ENCODE measurements at regions not wholly inside any gene's neighbourhood (a gene's known extent, or its start where the extent isn't known, plus 50 kb on each side); places are given as distances from the start of the nearest gene placed in this dataset.

DNA sequence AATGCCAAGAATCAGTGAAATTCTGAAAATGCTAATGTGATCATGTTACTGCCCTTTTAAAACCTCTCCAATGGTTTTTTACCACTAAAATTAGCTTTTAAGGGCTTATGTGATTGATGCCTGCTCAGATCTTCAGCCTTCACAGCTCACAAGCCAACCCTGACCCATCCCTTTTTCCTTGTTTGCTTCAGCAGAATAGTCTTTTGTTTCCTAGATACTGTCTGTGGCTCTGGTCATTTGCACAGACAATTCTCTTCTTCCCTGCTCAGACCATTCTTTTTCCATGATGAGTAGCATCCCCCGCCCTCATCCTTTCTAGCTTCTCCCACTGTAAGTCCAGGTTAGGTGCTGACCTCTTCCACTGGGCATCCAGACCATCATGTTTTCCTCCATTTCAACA, 164.9 kb upstream of the NT5C1B start:
- no peak for DNase-seq (ENCODE audit: low read depth in 4 of 4, low spot score in 3 of 4)

DNA sequence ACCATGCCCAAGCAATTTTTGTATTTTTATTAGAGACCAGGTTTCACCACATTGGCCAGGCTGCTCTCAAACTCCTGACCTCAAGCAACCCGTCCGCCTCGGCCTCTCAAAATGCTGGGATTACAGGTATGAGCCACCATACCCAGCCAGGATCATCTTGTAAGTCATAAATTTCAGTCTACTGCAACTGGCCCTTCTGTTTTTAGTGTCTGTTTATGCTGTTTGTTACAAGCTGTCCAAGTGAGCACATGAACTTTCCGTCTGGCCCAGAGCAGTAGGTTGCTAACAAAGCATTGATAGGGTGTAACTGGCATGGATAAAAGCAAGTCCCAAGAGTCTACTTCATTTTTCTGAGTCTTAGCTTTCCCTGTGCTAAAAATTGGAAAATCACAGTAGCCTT, 164.4 kb upstream of the NT5C1B start:
- DNase-seq (ENCODE audit: low read depth in 4 of 4, low spot score in 3 of 4) = no peak

DNA sequence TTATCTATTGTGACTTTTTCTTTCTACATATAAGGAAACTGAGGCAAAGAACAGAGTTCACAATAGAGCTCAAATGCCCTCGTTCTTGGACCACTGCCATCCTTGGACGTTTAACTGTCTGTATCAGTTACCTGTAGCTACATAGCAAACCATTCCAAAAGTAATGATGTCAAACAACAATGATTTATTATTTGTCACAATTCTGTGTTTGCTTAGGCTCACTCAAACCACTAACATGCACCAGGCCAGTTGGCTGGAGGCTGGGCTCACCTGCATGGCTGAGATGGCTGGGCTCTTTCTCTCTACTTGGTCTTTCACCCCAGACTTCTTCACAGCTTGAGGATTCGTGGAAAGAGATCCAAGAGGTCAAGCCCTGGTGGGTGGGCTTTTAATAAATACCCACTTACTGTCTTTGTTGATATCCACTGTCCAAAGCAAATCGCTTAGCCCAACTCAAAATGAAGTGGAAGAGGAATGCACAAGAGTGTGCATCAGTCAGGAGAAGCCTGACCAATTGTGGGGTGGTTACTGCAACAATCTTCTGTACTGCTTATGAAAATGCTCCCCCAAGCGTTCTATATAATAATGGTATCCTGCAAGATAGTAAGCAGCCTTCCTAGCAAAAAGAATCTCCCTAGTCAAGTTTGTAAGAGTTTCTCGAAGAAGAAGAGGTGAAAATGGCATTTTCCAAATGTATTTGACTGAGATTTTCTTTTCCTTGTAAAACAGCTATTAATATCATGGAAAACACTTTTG, 163.5 kb upstream of the NT5C1B start:
- no peak for DNase-seq (ENCODE audit: low read depth in 4 of 4, low spot score in 3 of 4)

- no peak for DNase-seq (ENCODE audit: low read depth in 4 of 4, low spot score in 3 of 4)
Measured at GRCh38 chr2:18752022-18752493, 162.7 kb upstream of the NT5C1B start.

- DNase-seq (ENCODE audit: low read depth in 4 of 4, low spot score in 3 of 4) = no peak
Measured at GRCh38 chr2:18750672-18751554, 161.5 kb upstream of the NT5C1B start.

DNA sequence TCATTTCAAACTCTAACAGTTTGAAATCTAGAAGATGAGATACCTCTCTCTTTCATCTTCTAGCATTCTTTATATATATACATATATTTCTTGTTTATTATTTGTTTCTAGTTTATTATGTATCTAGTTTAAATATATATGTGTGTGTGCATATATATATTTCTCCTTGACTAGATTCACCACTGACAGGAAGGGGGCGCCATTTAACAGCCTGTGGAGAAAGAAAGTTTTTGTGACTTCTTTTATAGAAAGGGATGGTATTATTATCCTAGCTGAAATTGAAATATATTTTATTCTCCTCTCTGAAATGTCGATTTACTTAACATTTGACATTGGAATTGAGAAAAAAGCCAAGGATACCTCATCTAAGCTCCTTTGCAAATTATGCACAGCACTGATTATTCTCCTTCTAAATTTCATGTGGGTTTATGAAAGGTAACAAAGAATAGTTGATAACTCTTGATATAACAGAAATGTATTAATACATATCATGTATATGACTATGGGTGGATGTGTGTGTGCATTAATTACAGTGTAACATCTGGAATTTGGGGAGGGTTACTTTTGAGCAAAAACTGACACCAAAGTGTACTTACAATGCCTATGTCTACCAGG, 160.7 kb upstream of the NT5C1B start:
- no peak for DNase-seq (ENCODE audit: low read depth in 4 of 4, low spot score in 3 of 4)

DNA sequence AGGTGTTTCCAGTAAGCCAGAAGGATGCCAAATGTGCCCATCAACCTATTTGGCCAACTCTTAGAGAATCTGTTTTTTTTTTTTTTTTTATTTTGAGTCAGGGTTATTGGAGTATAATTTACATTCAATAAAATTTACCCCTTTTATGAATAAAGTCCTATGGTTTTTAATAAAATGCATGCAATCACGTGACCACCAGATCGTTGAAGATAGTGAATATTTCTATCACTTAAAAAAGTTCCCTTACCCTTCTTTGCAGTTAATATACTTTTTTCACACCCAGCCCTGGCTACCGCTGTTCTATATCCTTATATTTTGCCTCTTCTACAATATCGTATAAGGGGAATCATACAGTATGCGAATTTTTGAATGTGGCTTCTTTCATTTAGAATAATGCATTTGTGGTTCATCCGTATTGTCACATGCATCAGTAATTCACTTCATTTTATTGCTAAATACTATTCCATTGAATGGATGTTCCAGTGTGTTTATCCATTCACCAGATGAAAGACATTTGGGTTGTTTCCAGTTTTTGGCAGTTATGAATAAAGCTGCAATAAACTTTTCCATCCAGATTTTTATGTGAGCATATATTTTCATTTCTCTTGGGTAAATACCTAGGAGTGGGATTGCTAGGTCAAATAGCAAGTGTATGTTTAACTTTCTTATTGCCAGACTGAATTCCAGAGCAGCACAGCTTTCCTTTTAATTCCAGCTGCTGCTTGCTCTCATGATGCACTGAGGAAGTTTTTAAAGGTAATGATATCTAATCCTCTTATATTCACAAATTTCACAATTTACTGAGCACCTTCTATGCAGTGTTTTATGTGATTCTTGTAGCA, 156.3 kb upstream of the NT5C1B start:
- no peak for DNase-seq (ENCODE audit: low read depth in 4 of 4, low spot score in 3 of 4)

DNA sequence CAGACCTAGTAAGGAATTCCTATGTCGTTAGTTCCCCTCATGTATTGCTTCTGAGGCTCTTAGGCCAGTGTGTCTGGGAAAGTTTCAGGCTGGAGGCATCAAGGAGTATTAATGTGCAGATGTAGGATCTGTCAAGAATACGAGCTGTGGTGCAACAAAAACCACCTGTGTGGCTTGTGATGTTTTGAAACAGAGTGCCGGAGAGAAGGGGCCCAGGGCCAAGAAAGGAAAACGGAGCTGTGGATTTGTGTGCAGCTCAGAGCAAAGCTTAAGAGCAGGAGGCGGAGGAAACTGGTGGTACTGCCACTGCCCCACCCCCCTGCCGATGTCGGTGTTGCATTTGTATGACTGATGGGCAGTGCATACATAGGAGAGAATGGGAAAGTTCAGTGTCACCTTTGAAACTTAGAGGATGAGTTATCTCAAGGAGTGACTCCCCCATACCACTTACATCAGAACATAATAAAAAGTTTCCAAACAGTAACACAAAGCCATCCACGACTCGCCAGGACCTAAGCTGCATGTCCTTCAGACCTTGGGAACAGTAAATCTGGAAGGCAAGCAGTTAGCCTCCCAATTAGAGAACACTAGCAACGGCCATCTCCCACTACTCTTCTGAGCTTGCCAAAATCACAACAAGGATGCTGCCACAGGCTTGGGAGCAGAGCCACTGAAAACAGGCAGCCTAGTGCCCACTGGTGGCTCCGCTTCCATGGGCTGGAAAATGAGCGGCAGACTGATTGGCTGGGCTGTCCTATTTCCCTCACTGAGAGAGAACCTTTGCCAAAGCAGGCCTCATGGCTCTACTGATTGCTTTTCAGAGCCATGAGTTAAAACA, 152.7 kb upstream of the NT5C1B start:
- no peak for DNase-seq (ENCODE audit: low read depth in 4 of 4, low spot score in 3 of 4)

DNA sequence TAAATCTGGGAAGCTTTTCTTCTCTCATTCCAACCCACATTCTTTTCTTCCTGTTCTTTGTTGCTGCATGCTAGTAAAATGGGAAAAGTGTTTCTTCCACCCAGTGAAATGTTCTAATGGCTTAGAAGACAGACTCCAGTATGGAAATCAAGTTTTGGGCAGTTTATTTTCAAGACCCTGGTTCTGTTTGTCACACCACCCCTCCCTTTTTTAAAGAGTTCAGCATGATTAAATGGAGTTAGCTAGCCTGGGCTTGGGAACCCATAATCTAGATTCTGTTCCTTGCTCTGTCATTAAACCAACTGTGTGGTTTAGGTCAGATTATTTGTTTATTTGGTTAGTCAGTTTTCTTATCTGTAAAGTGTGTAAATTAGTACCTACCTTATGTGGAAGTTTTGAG, 151.8 kb upstream of the NT5C1B start:
- DNase-seq (ENCODE audit: low read depth in 4 of 4, low spot score in 3 of 4) = no peak

- DNase-seq (ENCODE audit: low read depth in 4 of 4, low spot score in 3 of 4) = no peak
Measured at GRCh38 chr2:18740474-18740881, 151.1 kb upstream of the NT5C1B start.

DNA sequence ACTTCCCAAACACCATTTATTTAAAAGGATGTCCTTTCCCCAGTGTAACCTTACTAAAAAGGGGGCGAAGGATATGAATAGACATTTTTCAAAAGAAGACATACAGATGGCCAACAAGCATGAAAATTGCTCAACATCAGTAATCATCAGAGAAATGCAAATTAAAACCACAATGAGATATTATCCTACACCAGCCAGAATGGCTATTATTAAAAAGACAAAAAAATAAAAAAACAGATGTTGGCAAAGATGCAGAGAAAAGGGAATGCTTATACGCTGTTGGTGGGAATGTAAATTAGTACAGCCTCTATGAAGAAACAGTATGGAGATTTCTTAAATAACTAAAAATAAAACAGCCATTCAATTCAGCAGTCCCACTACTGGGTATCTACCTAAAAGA, 142.3 kb upstream of the NT5C1B start:
- DNase-seq (ENCODE audit: low read depth in 4 of 4, low spot score in 3 of 4) = no peak

DNA sequence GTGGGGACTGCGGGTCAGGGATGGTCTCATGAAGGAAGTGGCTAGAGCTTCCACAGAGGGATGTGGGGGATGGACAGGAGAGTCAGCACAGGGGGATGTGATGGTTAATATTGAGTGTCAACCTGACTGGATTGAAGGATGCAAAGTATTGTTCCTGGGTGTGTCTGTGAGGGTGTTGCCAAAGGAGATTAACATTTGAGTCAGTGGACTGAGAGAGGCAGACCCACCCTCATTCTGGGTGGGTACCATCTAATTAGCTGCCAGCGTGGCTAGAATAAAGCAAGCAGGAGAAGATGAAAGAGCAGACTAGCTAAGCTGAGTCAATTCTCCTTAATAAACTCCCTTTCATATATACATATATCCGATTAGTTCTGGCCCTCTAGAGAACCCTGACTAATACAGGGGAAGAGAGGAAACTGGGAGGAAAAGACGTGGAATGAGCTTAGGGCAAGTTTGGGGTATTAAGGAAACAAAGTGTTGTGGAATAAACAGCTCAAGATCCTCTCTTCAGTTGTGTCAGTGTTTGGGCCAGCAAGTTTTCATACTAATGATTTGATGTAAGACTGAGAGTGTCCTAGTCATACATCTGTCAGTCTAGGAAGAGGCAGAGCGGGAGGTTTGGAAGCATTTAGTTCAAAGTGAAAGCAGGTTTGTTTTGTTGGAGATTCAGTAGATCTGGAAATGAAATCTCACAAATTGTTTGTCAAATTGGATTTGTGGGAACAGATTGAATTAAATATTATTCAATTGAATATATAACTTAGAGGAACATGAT, 135.2 kb upstream of the NT5C1B start:
- no peak for DNase-seq (ENCODE audit: low read depth in 4 of 4, low spot score in 3 of 4)

DNA sequence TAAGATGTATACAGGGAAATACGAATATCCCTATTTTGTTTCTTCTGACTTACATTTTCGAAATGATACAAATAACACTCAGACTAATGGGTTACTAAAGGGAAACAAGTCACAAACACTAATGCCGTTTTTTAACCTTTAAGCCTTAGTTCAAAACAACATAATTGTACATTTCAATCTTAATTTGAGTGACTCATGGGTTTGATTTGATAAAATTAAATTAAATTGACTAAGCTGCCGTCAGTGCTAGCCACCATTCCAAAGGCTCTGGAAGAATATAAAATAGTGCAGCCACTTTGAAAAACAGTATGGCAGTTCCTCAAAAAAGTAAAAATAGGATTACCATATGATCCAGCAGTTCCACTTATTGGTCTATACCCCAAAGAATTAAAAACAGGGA, 133.8 kb upstream of the NT5C1B start:
- DNase-seq (ENCODE audit: low read depth in 4 of 4, low spot score in 3 of 4) = no peak

DNA sequence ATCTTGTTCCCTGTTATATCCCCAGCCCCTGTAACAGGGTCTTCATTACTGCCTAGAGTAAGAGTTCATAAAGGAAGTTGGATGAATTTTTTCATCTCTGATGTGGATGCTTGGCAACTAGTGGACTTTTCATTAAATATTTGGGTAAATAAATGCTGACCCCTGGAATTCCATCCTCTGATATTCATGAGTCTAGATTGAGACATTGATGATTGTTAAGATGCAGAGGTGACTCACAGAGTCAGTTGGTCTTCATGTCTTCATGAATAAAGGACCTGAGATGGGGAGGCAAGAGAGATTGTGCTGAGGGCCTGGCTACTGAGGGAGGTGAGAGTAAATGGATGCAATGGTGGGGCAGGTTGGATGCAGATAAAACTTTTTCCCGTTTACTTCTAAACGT, 132.7 kb upstream of the NT5C1B start:
- DNase-seq (ENCODE audit: low read depth in 4 of 4, low spot score in 3 of 4) = no peak

GRCh38 chr2:18721038-18721922, 131.9 kb upstream of the NT5C1B start:
- no peak for DNase-seq (ENCODE audit: low read depth in 4 of 4, low spot score in 3 of 4)

GRCh38 chr2:18719978-18720775, 130.8 kb upstream of the NT5C1B start:
- no peak for DNase-seq (ENCODE audit: low read depth in 4 of 4, low spot score in 3 of 4)

DNA sequence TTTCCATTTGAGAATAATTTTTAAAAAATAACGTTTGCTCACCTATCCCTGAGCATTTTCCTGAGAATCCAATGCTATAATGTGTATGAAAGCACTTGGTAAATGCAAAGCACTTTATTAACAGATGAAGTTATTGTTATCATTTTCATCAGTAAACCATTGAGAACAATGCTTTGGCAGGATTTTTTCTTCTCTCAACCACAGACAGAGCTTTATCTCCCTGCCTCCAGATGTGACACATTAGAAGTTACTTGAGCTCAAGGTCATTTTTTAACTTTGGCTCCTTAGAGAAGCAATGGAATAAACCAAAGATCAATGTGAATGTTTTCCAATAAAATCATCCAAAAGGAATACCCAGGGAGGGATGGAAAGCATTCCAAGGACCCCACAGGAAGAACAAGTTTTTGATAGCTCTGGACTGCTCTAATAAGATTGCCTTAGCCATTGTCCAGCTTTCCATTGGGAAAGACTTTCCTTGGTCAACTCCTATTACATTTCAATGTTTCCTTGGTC, 118.9 kb upstream of the NT5C1B start:
- no peak for DNase-seq (ENCODE audit: low read depth in 4 of 4, low spot score in 3 of 4)
